GM18505 (cell line): ENCODE measurements at regions not wholly inside any gene's neighbourhood (a gene's known extent, or its start where the extent isn't known, plus 50 kb on each side); places are given as distances from the start of the nearest gene placed in this dataset.

Experiments used
- ATAC-seq: cut with Tn5 transposase; IDR thresholded peaks from one replicate; pipeline ENCODE4 v1.9.1; 2021; ENCODE audit not compliant: unreplicated experiment
- POLR2A ChIP-seq: IDR thresholded peaks from 4 replicates; pipeline ENCODE4 v1.6.1; 2011; ENCODE audit warnings: borderline replicate concordance; ENCODE audit not compliant: insufficient read depth, insufficient read length; ENCODE audit errors: extremely low read depth

GRCh38 chr5:162209005-162209605, 141.5 kb downstream of the GABRG2 start:
- peak; percentile 96 for ATAC-seq
- no peak for TF ChIP-seq POLR2A

- TF ChIP-seq POLR2A, result no peak
- no peak for ATAC-seq
Measured at GRCh38 chr5:162214551-162214950, 147.0 kb downstream of the GABRG2 start.

GRCh38 chr5:162217037-162217436, 149.5 kb downstream of the GABRG2 start:
- TF ChIP-seq POLR2A, result no peak
- no peak for ATAC-seq

GRCh38 chr5:162221910-162222309, 154.3 kb downstream of the GABRG2 start:
- ATAC-seq, result no peak
- no peak for TF ChIP-seq POLR2A

- no peak for TF ChIP-seq POLR2A
- ATAC-seq, result no peak
Measured at GRCh38 chr5:162227075-162227474, 159.5 kb downstream of the GABRG2 start.

- ATAC-seq, result no peak
- TF ChIP-seq POLR2A, result no peak
Measured at GRCh38 chr5:162230348-162230747, 162.8 kb downstream of the GABRG2 start.

- no peak for TF ChIP-seq POLR2A
- no peak for ATAC-seq
Measured at GRCh38 chr5:162231522-162231921, 163.9 kb downstream of the GABRG2 start.

GRCh38 chr5:162240734-162241133, 173.2 kb downstream of the GABRG2 start:
- ATAC-seq, result no peak
- TF ChIP-seq POLR2A, result no peak

GRCh38 chr5:162242416-162242815, 174.8 kb downstream of the GABRG2 start:
- no peak for ATAC-seq
- no peak for TF ChIP-seq POLR2A

GRCh38 chr5:162243651-162244050, 176.1 kb downstream of the GABRG2 start:
- ATAC-seq, result no peak
- no peak for TF ChIP-seq POLR2A

GRCh38 chr5:162248107-162248713, 180.6 kb downstream of the GABRG2 start:
- TF ChIP-seq POLR2A, result no peak
- ATAC-seq, result peak; percentile 55

- no peak for ATAC-seq
Measured at GRCh38 chr5:162256711-162257110, 189.1 kb downstream of the GABRG2 start.

GRCh38 chr5:162268694-162269481, 201.3 kb downstream of the GABRG2 start:
- TF ChIP-seq POLR2A, result no peak
- no peak for ATAC-seq

More at GRCh38 chr5:162256711-162257110, 189.1 kb downstream of the GABRG2 start:
- no peak for TF ChIP-seq POLR2A

- no peak for ATAC-seq
- TF ChIP-seq POLR2A, result no peak
Measured at GRCh38 chr5:162272417-162272816, 204.8 kb downstream of the GABRG2 start.
